Liver (tissue), 8 donors: ENCODE measurements at regions not wholly inside any gene's neighbourhood (a gene's known extent, or its start where the extent isn't known, plus 50 kb on each side); places are given as distances from the start of the nearest gene placed in this dataset.

Experiments used
- DNase-seq: peaks from one replicate; pipeline ENCODE4 v3.0.0-alpha.2; 2017; ENCODE audit warnings: low spot score
- H3K27ac ChIP-seq, 2 donors: one replicate each; pipeline ENCODE4 v1.7.0; 2013; ENCODE audit warnings: inconsistent platforms in 2 of 2, low read length in 2 of 2, control low read depth in 1 of 2, low read depth in 1 of 2, mild to moderate bottlenecking in 1 of 2
- H3K27me3 ChIP-seq, 4 donors: one replicate each; pipeline versions ENCODE4 v1.6.1 to v1.7.0; 2013; ENCODE audit warnings: low read length in 3 of 4, inconsistent platforms in 1 of 4, mild to moderate bottlenecking in 1 of 4, moderate library complexity in 1 of 4; ENCODE audit not compliant: control insufficient read depth in 4 of 4, insufficient read depth in 4 of 4
- H3K36me3 ChIP-seq, 4 donors: one replicate each; pipeline versions ENCODE4 v1.6.1 to v1.7.0; 2013; ENCODE audit warnings: low read length in 3 of 4, mild to moderate bottlenecking in 3 of 4, low read depth in 1 of 4, moderate library complexity in 1 of 4; ENCODE audit not compliant: control insufficient read depth in 4 of 4, insufficient read depth in 3 of 4
- H3K4me1 ChIP-seq, 4 donors: one replicate each; pipeline versions ENCODE4 v1.6.1 to v1.7.0; 2013; ENCODE audit warnings: low read length in 3 of 4, mild to moderate bottlenecking in 3 of 4, moderate library complexity in 1 of 4; ENCODE audit not compliant: control insufficient read depth in 4 of 4, insufficient read depth in 4 of 4
- H3K4me3 ChIP-seq, 3 donors: one replicate each; pipeline versions ENCODE4 v1.6.1 to v1.7.0; 2013; ENCODE audit warnings: low read length in 3 of 3, control low read depth in 1 of 3, low read depth in 1 of 3, mild to moderate bottlenecking in 1 of 3
- H3K9ac ChIP-seq, 2 donors: one replicate each; pipeline ENCODE4 v1.7.0; 2013; ENCODE audit warnings: low read length in 2 of 2, mild to moderate bottlenecking in 2 of 2, moderate library complexity in 2 of 2, control low read depth in 1 of 2, low read depth in 1 of 2
- H3K9me3 ChIP-seq, 4 donors: one replicate each; pipeline versions ENCODE4 v1.6.1 to v1.7.0; 2013; ENCODE audit warnings: low read length in 3 of 4; ENCODE audit not compliant: control insufficient read depth in 4 of 4
- EGR1 ChIP-seq, 2 donors: IDR thresholded peaks; 2 replicates each; pipeline ENCODE4 v1.6.1; 2016 to 2018; ENCODE audit warnings: antibody characterized with exemption in 2 of 2, low read depth in 2 of 2
- FOXA1 ChIP-seq: IDR thresholded peaks from 2 replicates; pipeline ENCODE4 v1.6.1; 2016; ENCODE audit warnings: antibody characterized with exemption
- FOXA2 ChIP-seq: IDR thresholded peaks from 2 replicates; pipeline ENCODE4 v1.6.1; 2016; ENCODE audit warnings: antibody characterized with exemption
- GABPA ChIP-seq, 2 donors: IDR thresholded peaks in 1 of 2; conservative IDR thresholded peaks in 1 of 2; 2 replicates each; pipeline ENCODE4 v1.6.1; 2016; ENCODE audit warnings: antibody characterized with exemption in 2 of 2, mild to moderate bottlenecking in 1 of 2, moderate library complexity in 1 of 2
- HNF4A ChIP-seq, 2 donors: conservative IDR thresholded peaks; 2 replicates each; pipeline ENCODE4 v1.6.1; 2016; ENCODE audit warnings: antibody characterized with exemption in 2 of 2, mild to moderate bottlenecking in 2 of 2
- HNF4G ChIP-seq: IDR thresholded peaks from 2 replicates; pipeline ENCODE4 v1.6.1; 2016; ENCODE audit warnings: antibody characterized with exemption
- JUND ChIP-seq, 2 donors: IDR thresholded peaks; 2 replicates each; pipeline ENCODE4 v1.6.1; 2016; ENCODE audit warnings: antibody characterized with exemption in 2 of 2
- NR2F2 ChIP-seq: IDR thresholded peaks from 2 replicates; pipeline ENCODE4 v1.6.1; 2016; ENCODE audit warnings: antibody characterized with exemption
- RAD21 ChIP-seq, 2 donors: IDR thresholded peaks; 2 replicates each; pipeline ENCODE4 v1.6.1; 2016; ENCODE audit warnings: antibody characterized with exemption in 2 of 2, mild to moderate bottlenecking in 2 of 2
- RXRA ChIP-seq, 2 donors: IDR thresholded peaks; 2 replicates each; pipeline ENCODE4 v1.6.1; 2017 to 2018; ENCODE audit warnings: antibody characterized with exemption in 2 of 2, mild to moderate bottlenecking in 1 of 2
- SP1 ChIP-seq: IDR thresholded peaks from 2 replicates; pipeline ENCODE4 v1.6.1; 2018; ENCODE audit warnings: antibody characterized with exemption, mild to moderate bottlenecking
- TAF1 ChIP-seq: conservative IDR thresholded peaks from 2 replicates; pipeline ENCODE4 v1.6.1; 2016; ENCODE audit warnings: antibody characterized with exemption, mild to moderate bottlenecking
- YY1 ChIP-seq: IDR thresholded peaks from 2 replicates; pipeline ENCODE4 v1.6.1; 2016; ENCODE audit warnings: antibody characterized with exemption, mild to moderate bottlenecking
- WGBS: extraction: QIAGEN DNeasy Blood & Tissue Kit; methylation state at CpG from one replicate; pipeline ENCODE4 v1.1.7; 2013; 5-methylcytosine and 5-hydroxymethylcytosine counted together
- TF ChIP-seq, protein P1 (sequence below): IDR thresholded peaks from 2 replicates; pipeline ENCODE4 v1.6.1; 2016; ENCODE audit warnings: antibody characterized with exemption
- TF ChIP-seq, protein P2 (sequence below): IDR thresholded peaks from 2 replicates; pipeline ENCODE4 v1.6.1; 2016; ENCODE audit warnings: antibody characterized with exemption
- TF ChIP-seq, protein P3 (sequence below): IDR thresholded peaks from 2 replicates; pipeline ENCODE4 v1.6.1; 2016; ENCODE audit warnings: antibody characterized with exemption
- TF ChIP-seq, protein P4 (sequence below): fragments of 150-350 bp; IDR thresholded peaks from 2 replicates; pipeline ENCODE4 v1.5.1; 2017; ENCODE audit warnings: improper control_type of control experiment, low read depth, low read length; ENCODE audit not compliant: missing input control
- TF ChIP-seq, protein P5 (sequence below): IDR thresholded peaks from 2 replicates; pipeline ENCODE4 v1.6.1; 2016; ENCODE audit warnings: antibody characterized with exemption, mild to moderate bottlenecking
- donor health status: healthy.
- donor health status: healthy.
- donor health status: healthy.
- donor health status: healthy.
- donor health status: healthy.

DNA sequence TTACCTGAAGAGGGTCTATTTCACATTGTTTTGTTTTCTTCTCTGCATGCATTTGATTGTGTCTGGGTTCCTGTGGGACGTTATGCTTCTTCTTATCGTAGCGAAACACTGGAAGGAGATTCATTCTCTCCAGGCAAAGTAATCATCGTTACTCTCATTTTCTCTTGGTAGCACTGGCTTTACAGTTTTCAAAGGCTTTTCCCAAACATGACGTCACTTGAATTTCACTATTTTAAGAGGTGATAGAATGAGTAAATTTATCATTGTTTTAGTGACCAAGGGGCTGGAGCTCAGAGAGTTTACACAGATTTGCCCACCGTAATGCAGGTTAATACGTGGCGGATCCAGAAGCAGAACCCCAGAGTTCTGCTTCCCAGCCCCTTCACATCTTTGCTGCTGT is 391.4 kb downstream of the DCDC2C start:
- no peaks in the 10 kb centered on the region for H3K36me3 ChIP-seq
- H3K9ac ChIP-seq = no peak overlapping the region
- H3K4me3 ChIP-seq = no peak overlapping the region
- H3K27me3 ChIP-seq = peaks cover 0 to 3% (median 1%) of the 10 kb centered on the region in 4 donors
- no peak for TF ChIP-seq SP1
- TF ChIP-seq RXRA (IDR thresholded peaks at IDR 0.05) = no peak
- H3K9me3 ChIP-seq = no peaks in the 10 kb centered on the region
- no peak for DNase-seq
- no peaks in the 10 kb centered on the region for H3K4me1 ChIP-seq
- H3K27ac ChIP-seq = no peak overlapping the region
- WGBS = 88% methylated on average over 8 of the region's 8 CpGs

DNA sequence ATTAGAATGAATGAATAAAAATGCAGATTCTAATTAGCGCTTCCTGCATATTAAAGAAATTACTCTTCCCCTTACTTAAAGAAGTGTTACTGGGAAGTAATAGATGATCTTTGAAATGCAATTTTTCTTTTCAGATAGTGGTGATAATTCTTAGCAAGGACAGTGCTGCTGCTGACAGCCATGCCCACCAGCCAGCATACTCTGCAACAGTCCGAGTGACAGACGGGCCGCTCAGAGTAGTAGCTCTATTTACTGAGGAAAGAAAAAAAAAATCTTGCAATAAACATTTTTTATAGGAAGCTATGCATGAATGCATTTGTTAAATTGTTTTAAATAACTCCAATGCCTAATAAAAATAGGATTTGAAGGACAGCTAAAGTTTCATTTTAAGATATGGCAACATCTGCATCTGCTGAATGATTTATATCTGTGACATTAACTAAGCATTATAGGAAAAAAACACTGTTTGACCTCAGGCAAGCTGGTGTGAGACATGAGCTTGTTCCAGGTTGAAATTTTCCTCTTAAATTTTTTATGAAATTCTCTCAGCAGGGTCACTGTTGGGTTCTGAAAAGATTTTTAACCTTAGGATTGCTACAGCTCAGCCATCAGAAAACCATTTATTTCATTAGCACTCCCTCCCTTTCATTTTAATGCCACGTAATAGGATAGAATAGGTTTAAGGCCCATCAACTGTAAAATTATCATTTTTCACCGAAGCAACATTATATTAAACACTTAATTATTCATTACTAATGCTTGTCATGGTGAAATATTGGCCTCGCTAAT is 393.8 kb downstream of the DCDC2C start:
- H3K4me3 ChIP-seq = no peak overlapping the region
- no peaks in the 10 kb centered on the region for H3K4me1 ChIP-seq
- DNase-seq = no peak
- WGBS = 83% methylated on average over 7 of the region's 7 CpGs
- TF ChIP-seq RXRA (IDR thresholded peaks at IDR 0.05) (no peak), SP1 (no peak), HNF4A (conservative IDR thresholded peaks at IDR 0.05) (no peak), EGR1 (IDR thresholded peaks at IDR 0.05; ENCODE audit: low read depth in 2 of 2) (no peak), TAF1 (no peak), RAD21 (IDR thresholded peaks at IDR 0.05) (no peak), NR2F2 (no peak), HNF4G (no peak), YY1 (no peak), FOXA2 (no peak), JUND (IDR thresholded peaks at IDR 0.05) (no peak), FOXA1 (no peak), GABPA (IDR thresholded peaks at IDR 0.05 in 1 of 2, conservative IDR thresholded peaks at IDR 0.05 in 1 of 2) (no peak)
- TF ChIP-seq, protein P1, sequence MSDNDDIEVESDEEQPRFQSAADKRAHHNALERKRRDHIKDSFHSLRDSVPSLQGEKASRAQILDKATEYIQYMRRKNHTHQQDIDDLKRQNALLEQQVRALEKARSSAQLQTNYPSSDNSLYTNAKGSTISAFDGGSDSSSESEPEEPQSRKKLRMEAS = no peak
- TF ChIP-seq, protein P2, sequence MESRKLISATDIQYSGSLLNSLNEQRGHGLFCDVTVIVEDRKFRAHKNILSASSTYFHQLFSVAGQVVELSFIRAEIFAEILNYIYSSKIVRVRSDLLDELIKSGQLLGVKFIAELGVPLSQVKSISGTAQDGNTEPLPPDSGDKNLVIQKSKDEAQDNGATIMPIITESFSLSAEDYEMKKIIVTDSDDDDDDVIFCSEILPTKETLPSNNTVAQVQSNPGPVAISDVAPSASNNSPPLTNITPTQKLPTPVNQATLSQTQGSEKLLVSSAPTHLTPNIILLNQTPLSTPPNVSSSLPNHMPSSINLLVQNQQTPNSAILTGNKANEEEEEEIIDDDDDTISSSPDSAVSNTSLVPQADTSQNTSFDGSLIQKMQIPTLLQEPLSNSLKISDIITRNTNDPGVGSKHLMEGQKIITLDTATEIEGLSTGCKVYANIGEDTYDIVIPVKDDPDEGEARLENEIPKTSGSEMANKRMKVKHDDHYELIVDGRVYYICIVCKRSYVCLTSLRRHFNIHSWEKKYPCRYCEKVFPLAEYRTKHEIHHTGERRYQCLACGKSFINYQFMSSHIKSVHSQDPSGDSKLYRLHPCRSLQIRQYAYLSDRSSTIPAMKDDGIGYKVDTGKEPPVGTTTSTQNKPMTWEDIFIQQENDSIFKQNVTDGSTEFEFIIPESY = no peak
- TF ChIP-seq, protein P3, sequence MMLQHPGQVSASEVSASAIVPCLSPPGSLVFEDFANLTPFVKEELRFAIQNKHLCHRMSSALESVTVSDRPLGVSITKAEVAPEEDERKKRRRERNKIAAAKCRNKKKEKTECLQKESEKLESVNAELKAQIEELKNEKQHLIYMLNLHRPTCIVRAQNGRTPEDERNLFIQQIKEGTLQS = no peak
- TF ChIP-seq, protein P4, sequence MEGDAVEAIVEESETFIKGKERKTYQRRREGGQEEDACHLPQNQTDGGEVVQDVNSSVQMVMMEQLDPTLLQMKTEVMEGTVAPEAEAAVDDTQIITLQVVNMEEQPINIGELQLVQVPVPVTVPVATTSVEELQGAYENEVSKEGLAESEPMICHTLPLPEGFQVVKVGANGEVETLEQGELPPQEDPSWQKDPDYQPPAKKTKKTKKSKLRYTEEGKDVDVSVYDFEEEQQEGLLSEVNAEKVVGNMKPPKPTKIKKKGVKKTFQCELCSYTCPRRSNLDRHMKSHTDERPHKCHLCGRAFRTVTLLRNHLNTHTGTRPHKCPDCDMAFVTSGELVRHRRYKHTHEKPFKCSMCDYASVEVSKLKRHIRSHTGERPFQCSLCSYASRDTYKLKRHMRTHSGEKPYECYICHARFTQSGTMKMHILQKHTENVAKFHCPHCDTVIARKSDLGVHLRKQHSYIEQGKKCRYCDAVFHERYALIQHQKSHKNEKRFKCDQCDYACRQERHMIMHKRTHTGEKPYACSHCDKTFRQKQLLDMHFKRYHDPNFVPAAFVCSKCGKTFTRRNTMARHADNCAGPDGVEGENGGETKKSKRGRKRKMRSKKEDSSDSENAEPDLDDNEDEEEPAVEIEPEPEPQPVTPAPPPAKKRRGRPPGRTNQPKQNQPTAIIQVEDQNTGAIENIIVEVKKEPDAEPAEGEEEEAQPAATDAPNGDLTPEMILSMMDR = no peak
- TF ChIP-seq, protein P5, sequence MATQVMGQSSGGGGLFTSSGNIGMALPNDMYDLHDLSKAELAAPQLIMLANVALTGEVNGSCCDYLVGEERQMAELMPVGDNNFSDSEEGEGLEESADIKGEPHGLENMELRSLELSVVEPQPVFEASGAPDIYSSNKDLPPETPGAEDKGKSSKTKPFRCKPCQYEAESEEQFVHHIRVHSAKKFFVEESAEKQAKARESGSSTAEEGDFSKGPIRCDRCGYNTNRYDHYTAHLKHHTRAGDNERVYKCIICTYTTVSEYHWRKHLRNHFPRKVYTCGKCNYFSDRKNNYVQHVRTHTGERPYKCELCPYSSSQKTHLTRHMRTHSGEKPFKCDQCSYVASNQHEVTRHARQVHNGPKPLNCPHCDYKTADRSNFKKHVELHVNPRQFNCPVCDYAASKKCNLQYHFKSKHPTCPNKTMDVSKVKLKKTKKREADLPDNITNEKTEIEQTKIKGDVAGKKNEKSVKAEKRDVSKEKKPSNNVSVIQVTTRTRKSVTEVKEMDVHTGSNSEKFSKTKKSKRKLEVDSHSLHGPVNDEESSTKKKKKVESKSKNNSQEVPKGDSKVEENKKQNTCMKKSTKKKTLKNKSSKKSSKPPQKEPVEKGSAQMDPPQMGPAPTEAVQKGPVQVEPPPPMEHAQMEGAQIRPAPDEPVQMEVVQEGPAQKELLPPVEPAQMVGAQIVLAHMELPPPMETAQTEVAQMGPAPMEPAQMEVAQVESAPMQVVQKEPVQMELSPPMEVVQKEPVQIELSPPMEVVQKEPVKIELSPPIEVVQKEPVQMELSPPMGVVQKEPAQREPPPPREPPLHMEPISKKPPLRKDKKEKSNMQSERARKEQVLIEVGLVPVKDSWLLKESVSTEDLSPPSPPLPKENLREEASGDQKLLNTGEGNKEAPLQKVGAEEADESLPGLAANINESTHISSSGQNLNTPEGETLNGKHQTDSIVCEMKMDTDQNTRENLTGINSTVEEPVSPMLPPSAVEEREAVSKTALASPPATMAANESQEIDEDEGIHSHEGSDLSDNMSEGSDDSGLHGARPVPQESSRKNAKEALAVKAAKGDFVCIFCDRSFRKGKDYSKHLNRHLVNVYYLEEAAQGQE = no peak
- no peaks in the 10 kb centered on the region for H3K36me3 ChIP-seq
- H3K27ac ChIP-seq = no peak overlapping the region
- H3K9me3 ChIP-seq = no peaks in the 10 kb centered on the region
- H3K9ac ChIP-seq = no peak overlapping the region
- H3K27me3 ChIP-seq = peaks cover 0 to 2% (median under 1%) of the 10 kb centered on the region in 4 donors
